G401 (cell line): ENCODE measurements at regions not wholly inside any gene's neighbourhood (a gene's known extent, or its start where the extent isn't known, plus 50 kb on each side); places are given as distances from the start of the nearest gene placed in this dataset.

Source experiments
- DNase-seq: peaks from one replicate; pipeline ENCODE4 v3.0.0-alpha.2; 2015; ENCODE audit warnings: low spot score
- in situ Hi-C: cut with HindIII; loops from 2 replicates; pipeline ENCODE4 v1.10.0; 2016; ENCODE audit warnings: low sequenced_read_pairs, mixed read lengths

- in situ Hi-C loops: no loop called here
- DNase-seq: no peak
Measured at GRCh38 chr11:105208019-105208418, 68.5 kb upstream of the CARD18 start.

DNA sequence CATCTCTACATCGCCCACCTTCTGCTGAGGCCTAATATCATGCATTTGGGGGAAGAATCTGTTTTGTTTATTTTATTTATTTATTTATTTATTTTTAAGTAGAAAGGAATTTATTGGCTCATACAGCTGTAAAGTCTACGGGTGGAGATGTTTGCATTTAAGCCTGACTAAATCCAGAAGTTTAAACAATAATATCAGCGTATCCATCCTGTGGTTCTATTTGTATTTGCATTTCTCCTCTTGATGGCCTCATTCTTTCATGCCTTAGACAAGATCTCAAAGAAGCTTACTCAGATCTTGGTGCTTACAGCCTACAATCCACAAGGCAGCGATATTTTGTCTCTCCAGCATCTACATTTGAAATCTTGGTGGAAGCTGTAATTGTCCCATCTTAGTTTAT is 67.1 kb upstream of the CARD18 start:
- in situ Hi-C loops: no loop called here
- DNase-seq: no peak

DNA sequence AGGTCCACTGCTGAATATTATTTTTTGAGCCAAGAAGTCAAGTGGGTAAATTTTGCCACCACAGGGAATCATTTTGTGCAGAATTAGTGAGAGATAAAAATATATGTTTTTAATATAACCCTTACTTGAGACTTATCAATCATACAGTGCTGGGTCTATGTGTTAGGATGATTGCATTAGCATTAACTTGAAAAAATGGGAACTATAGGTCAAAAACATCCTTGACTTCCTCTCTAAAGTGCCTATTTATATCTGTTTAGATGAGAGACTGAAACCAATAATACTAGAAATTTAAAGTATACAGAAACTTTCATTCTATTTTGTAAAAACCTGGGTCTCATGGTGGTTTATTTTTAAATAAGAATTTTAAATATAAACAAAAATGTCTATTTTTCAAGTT is 65.1 kb upstream of the CARD18 start:
- in situ Hi-C loops: no loop called here
- DNase-seq: no peak

- DNase-seq: no peak
- in situ Hi-C loops: no loop called here
Measured at GRCh38 chr11:105203569-105204240, 64.1 kb upstream of the CARD18 start.

DNA sequence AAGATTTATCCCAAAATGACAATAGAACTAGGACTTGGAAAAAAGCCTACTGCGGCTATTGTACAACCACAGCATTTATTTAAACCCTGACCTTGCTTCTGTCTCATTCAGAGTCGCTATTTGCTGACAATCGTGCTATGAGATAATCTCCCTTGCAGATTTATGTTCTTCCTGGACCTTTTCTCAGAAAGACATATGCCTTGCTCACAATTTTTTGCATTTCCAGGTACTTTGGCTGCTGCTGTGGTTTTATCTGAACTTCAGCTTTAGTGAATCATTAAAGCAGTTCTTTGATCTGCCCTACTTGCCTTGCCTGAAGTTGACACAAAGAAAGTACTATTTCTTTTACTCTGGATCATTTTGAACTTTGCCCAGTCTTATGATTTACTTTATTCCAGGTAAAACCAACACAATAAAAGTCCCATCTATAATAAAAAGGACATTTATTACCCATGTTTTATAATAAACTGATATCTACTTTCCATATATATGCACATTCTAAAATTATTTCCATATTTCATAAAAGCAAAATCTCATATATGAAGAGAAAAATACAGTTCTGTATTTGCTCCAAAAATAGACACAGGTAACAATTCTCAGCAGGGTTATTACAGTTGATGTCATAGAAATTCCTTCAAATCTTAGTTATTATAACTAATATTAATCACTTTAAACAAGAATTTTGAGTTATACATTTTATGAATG is 63.4 kb upstream of the CARD18 start:
- no peak for DNase-seq
- in situ Hi-C loops: no loop called here

DNA sequence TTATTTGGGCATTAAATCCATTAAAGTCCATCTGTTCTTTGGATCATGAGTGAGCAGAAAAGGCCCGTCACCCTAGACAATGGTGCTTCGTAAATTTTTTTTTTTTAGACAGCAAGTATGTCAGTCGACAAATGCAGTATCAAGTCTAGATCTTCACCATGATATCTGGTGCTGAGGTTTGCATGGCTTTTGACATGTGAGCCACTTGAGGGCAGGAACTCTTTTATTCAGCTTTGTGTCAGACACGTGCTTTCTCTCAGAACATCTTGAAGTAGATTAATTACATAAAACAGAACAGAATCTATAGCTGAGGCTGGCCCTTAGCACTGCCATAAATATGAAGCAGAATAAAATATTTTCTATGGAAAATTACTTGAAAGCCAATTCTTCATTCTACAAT is 62.9 kb upstream of the CARD18 start:
- in situ Hi-C loops: no loop called here
- DNase-seq: no peak

GRCh38 chr11:105201166-105201565 is 61.6 kb upstream of the CARD18 start:
- DNase-seq: no peak
- in situ Hi-C loops: no loop called here

DNA sequence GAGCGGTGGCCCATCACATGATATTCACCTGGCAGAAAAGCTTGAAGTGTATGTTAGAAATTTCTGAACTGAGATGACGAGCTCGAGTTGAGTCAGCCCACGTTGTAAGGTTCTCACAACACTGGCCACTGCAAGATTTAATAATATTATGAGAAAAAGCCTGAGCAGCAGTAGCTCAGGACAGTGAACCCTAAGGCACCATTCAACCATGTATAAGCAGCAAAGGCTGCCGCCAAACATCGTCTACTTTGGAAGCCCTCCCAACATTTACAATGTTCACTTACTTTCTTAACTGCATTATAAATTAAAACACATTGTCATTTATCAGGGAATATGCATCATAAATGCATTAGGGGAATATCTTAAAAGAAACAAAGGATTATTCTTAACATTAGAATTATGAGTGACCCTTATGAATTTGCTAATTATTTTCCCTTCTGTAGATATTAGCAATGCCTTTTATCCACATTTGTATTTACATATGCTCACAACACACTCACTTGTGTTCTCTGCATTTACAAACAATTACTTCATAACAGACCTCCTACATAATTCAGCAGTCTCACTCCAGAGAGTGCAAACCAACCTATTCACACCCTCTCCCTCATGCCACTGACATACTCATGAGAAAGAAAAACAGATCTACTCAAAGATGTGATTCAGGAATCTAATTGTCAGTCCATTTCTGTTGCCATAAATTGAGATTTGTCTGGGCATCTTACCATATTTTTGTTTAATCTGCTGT is 57.7 kb upstream of the CARD18 start:
- DNase-seq: no peak
- in situ Hi-C loops: no loop called here

DNA sequence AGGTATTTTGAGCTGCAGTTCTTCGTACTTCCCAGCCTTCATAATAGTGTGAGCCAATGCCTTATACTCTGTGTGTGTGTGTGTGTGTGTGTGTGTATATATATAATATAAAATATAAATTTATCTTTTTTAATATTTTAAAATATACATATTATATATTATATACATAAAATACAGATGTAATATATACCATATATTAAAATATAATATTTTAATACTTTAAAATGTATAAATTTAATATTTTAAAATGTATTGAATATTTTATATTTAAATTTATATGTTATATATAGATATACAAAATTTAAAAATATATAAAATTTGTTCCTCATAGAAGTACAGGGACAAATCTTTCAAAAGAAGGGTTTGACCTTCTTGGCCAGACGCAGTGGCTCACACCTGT is 53.7 kb upstream of the CARD18 start:
- DNase-seq: no peak
- in situ Hi-C loops: no loop called here

DNA sequence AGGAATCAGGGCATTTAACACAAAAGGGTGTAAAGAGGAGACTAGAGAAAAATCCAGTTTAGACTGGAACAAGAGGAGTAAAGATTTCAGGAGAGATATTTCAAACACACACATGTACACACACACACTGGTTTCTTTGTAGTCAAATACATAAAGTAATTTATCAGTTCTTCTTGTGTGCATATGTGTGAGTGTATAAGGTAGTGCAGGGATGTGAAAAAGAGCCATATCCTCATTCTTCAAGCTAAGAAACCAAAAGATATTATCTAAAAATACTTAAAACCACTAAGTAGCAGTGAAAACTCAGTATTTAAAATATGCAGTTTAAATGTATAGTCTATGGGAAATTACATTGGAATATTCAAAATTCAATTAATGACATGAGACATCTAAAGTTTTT is 52.5 kb upstream of the CARD18 start:
- no peak for DNase-seq
- in situ Hi-C loops: no loop called here

DNA sequence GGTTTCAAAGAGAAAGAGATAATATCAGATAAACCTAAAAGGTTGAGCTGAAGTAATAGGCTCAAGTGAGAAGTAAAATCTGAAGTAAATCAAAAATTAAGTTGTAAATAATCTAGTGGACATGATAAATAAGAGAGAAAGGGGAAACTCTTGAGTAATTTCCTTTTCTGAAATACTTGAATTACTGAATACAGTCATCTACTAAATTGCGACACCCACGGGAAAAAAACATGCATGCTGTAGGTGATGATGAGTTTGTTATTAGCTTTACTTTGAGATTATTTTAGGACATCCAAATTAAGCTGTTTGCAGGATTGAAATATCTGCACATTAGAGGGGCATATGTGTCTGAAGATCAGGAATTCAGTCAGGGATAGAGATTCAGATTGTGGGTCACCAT is 50.0 kb upstream of the CARD18 start:
- no peak for DNase-seq
- in situ Hi-C loops: no loop called here
